NT2/D1 (cell line): ENCODE measurements at regions not wholly inside any gene's neighbourhood (a gene's known extent, or its start where the extent isn't known, plus 50 kb on each side); places are given as distances from the start of the nearest gene placed in this dataset.

Experiments
- SUZ12 ChIP-seq: IDR thresholded peaks from 2 replicates; pipeline ENCODE4 v1.6.1; 2011; ENCODE audit not compliant: insufficient read length, insufficient read depth; ENCODE audit errors: extremely low read depth
- YY1 ChIP-seq: IDR thresholded peaks from 2 replicates; pipeline ENCODE4 v1.6.1; 2011; ENCODE audit not compliant: insufficient read length, insufficient read depth
- ZNF274 ChIP-seq: IDR thresholded peaks from 2 replicates; pipeline ENCODE4 v1.6.1; 2011; ENCODE audit warnings: mild to moderate bottlenecking, low read depth, low read length

GRCh38 chr2:768451-768850, 91.2 kb upstream of the TMEM18 start:
- no peak for TF ChIP-seq ZNF274
- no peak for TF ChIP-seq YY1
- TF ChIP-seq SUZ12 = no peak
